Endodermal cell (in vitro differentiated cells): ENCODE measurements at regions not wholly inside any gene's neighbourhood (a gene's known extent, or its start where the extent isn't known, plus 50 kb on each side); places are given as distances from the start of the nearest gene placed in this dataset.

ENCODE experiments used
- DNase-seq: peaks from one replicate; pipeline ENCODE4 v3.0.0-alpha.2; 2017
- H3K27ac ChIP-seq: 2 replicates; pipeline ENCODE4 v1.5.1; 2013; ENCODE audit warnings: mild to moderate bottlenecking, low read depth, low read length, moderate library complexity
- H3K27me3 ChIP-seq: 2 replicates; pipeline ENCODE4 v1.6.1; 2013; ENCODE audit warnings: mild to moderate bottlenecking, low read length, moderate library complexity; ENCODE audit not compliant: insufficient read depth, control insufficient read depth, poor library complexity, severe bottlenecking
- H3K36me3 ChIP-seq: 2 replicates; pipeline ENCODE4 v1.7.0; 2013; ENCODE audit warnings: mild to moderate bottlenecking, low read length, moderate library complexity; ENCODE audit not compliant: control insufficient read depth, insufficient read depth
- H3K4me1 ChIP-seq: one replicate; pipeline ENCODE4 v1.7.0; 2013; ENCODE audit warnings: low read length; ENCODE audit not compliant: control insufficient read depth, insufficient read depth
- H3K4me3 ChIP-seq: 2 replicates; pipeline ENCODE4 v1.5.1; 2013; ENCODE audit warnings: mild to moderate bottlenecking, low read length, moderate library complexity
- H3K9ac ChIP-seq: 2 replicates; pipeline ENCODE4 v1.6.1; 2013; ENCODE audit warnings: mild to moderate bottlenecking, low read length, moderate library complexity; ENCODE audit not compliant: poor library complexity, severe bottlenecking; ENCODE audit errors: extremely low read depth
- H3K9me3 ChIP-seq: 2 replicates; pipeline ENCODE4 v1.6.1; 2013; ENCODE audit warnings: mild to moderate bottlenecking, low read length, moderate library complexity; ENCODE audit not compliant: control insufficient read depth
- H3K27ac Mint-ChIP-seq: 2 replicates; pipeline ENCODE4 v1.8.0; 2020; ENCODE audit warnings: mixed read lengths
- H3K27me3 Mint-ChIP-seq: 2 replicates; pipeline ENCODE4 v1.8.0; 2021; ENCODE audit warnings: mild to moderate bottlenecking, mixed read lengths; ENCODE audit not compliant: insufficient read depth
- H3K36me3 Mint-ChIP-seq: 2 replicates; pipeline ENCODE4 v1.8.0; 2020; ENCODE audit warnings: low read depth, mixed read lengths
- H3K4me1 Mint-ChIP-seq: 2 replicates; pipeline ENCODE4 v1.8.0; 2020; ENCODE audit warnings: mixed read lengths
- H3K4me3 Mint-ChIP-seq: 2 replicates; pipeline ENCODE4 v1.8.0; 2020; ENCODE audit warnings: mild to moderate bottlenecking, moderate library complexity, mixed read lengths
- H3K9me3 Mint-ChIP-seq: 2 replicates; pipeline ENCODE4 v1.8.0; 2020; ENCODE audit warnings: mild to moderate bottlenecking, mixed read lengths
- WGBS, 2 experiments: methylation state at CpG; one replicate each; pipeline versions ENCODE4 v1.1.5 to v1.1.7; 2013; ENCODE audit warnings: missing lambda C conversion rate in 2 of 2, mixed read lengths in 1 of 2; ENCODE audit not compliant: insufficient coverage in 1 of 2, insufficient read length in 1 of 2; 5-methylcytosine and 5-hydroxymethylcytosine counted together
- TF ChIP-seq, protein P1 (sequence below): fragments of 200-600 bp; sonication (generic); conservative IDR thresholded peaks from 2 replicates; pipeline ENCODE4 v1.5.0; 2021; ENCODE audit warnings: antibody characterized with exemption, mild to moderate bottlenecking

DNA sequence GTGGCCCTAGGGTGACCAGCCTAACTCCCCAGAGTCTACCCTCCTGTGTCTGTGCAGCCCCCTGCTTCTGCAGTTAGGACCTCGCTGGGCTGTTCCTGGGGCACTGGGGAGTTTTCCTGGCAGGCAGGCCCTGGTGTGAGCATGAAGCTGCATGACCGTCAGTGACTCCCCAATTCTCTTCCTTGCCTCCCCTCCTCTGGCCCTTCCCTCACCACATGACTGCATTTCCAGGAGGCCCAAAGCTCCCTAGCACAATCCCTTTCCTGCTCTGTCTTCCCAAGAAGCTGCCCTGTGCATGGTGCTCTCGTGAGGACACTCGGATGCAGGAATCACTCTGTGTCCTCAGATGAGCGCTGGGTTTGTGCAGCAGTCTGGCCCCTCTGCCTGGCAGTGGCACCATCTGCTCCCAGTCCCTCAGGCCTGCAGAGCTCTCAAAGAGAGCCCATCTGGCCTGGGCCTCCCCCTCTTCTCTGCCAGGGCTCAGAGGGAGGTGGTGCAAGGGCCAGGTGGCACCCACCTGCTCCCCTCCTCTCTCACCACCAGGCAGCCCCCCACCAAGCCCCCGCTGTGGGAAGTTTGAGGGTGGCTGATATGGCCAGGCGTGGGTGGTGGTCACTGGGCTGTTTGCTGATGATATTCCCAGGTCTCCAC, 125.6 kb upstream of the HS6ST1 start:
- no peak overlapping the region for H3K27ac Mint-ChIP-seq
- H3K4me1 Mint-ChIP-seq, result peaks cover 14% of the 10 kb centered on the region
- Histone ChIP-seq H3K4me3 (no peak overlapping the region), H3K9me3 (no peaks in the 10 kb centered on the region), H3K4me1 (peaks cover 4% of the 10 kb centered on the region), H3K36me3 (no peaks in the 10 kb centered on the region), H3K27me3 (no peaks in the 10 kb centered on the region), H3K9ac (no peak overlapping the region), H3K27ac (peak overlapping the region; percentile 53)
- 89 to 100% methylated on average over 3 to 7 of the region's 7 CpGs for WGBS, 2 experiments
- TF ChIP-seq, protein P1, sequence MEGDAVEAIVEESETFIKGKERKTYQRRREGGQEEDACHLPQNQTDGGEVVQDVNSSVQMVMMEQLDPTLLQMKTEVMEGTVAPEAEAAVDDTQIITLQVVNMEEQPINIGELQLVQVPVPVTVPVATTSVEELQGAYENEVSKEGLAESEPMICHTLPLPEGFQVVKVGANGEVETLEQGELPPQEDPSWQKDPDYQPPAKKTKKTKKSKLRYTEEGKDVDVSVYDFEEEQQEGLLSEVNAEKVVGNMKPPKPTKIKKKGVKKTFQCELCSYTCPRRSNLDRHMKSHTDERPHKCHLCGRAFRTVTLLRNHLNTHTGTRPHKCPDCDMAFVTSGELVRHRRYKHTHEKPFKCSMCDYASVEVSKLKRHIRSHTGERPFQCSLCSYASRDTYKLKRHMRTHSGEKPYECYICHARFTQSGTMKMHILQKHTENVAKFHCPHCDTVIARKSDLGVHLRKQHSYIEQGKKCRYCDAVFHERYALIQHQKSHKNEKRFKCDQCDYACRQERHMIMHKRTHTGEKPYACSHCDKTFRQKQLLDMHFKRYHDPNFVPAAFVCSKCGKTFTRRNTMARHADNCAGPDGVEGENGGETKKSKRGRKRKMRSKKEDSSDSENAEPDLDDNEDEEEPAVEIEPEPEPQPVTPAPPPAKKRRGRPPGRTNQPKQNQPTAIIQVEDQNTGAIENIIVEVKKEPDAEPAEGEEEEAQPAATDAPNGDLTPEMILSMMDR, result no peak
- peaks cover 2% of the 10 kb centered on the region for H3K27me3 Mint-ChIP-seq
- peak; percentile 34 for DNase-seq
- no peak overlapping the region for H3K4me3 Mint-ChIP-seq
- no peaks in the 10 kb centered on the region for H3K36me3 Mint-ChIP-seq
- no peaks in the 10 kb centered on the region for H3K9me3 Mint-ChIP-seq

DNA sequence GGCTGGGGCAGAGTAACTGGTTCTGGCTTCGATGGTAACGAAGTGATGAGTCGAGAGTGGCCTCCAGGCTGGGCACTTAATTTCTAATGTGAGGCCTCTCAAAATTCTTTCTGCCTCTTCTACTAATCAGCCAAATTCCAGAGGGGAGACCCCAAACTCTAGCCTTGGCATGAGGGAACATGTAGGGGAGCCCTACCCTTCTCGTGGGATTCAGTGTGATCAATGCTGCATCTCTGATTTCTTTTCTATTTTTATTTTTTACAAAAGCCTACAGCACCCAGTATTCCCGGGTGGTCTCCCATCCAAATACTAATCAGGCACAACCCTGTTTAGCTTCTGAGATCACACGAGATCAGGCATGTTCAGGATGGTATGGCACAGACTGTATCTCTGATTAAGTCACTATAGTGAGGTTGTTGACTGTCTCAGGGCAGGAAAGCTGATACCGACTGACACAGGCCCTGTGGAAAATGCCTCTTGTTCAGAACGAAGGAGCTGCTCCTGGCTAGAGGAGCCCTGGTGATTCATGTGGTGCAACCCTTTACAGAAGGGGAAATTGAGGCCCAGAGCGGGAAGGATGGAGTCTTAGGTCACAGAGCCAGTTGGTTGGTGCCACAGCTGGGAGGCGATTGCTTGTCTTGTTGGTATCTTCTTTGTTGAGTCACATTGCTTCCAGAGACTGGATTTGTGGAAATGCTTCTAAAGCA, 126.3 kb upstream of the HS6ST1 start:
- no peaks in the 10 kb centered on the region for H3K27me3 ChIP-seq
- H3K27ac Mint-ChIP-seq, result no peak overlapping the region
- TF ChIP-seq, protein P1, result no peak
- peak; percentile 24 for DNase-seq
- peaks cover 4% of the 10 kb centered on the region for H3K4me1 ChIP-seq
- H3K9ac ChIP-seq, result no peak overlapping the region
- peaks cover 14% of the 10 kb centered on the region for H3K4me1 Mint-ChIP-seq
- no peaks in the 10 kb centered on the region for H3K9me3 Mint-ChIP-seq
- H3K36me3 ChIP-seq, result no peaks in the 10 kb centered on the region
- WGBS, 2 experiments, result 88 to 90% methylated on average over 5 to 10 of the region's 10 CpGs
- no peak overlapping the region for H3K27ac ChIP-seq
- no peak overlapping the region for H3K4me3 ChIP-seq
- H3K36me3 Mint-ChIP-seq, result no peaks in the 10 kb centered on the region
- no peak overlapping the region for H3K4me3 Mint-ChIP-seq
- peaks cover 2% of the 10 kb centered on the region for H3K27me3 Mint-ChIP-seq
- no peaks in the 10 kb centered on the region for H3K9me3 ChIP-seq

DNA sequence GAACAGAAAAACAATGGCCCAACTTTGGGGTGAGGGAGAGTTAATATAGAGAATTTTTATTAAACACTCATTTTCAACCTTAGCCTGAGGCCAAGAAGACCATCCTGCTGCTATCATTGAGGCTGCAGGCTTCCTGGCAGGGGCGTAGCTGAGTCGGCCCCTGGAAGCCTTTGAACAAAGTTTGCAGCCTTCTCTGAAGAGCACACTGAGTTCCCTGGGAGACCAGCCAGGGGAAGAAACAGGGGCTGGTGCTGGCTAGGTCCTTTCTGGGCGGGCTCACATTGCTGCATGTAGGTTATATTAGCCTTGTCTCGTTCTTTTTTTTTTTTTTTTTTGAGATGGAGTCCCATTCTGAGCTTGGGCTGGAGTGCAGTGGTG, 126.8 kb upstream of the HS6ST1 start:
- Histone ChIP-seq H3K9ac (no peak overlapping the region), H3K36me3 (no peaks in the 10 kb centered on the region), H3K9me3 (no peaks in the 10 kb centered on the region), H3K4me1 (peaks cover 4% of the 10 kb centered on the region), H3K4me3 (no peak overlapping the region), H3K27ac (no peak overlapping the region), H3K27me3 (no peaks in the 10 kb centered on the region)
- no peak for DNase-seq
- WGBS, 2 experiments, result 71 to 82% methylated on average over 2 to 4 of the region's 4 CpGs
- Mint-ChIP-seq H3K36me3 (no peaks in the 10 kb centered on the region), H3K27ac (no peak overlapping the region), H3K4me1 (peaks cover 14% of the 10 kb centered on the region), H3K4me3 (no peak overlapping the region), H3K27me3 (peaks cover 2% of the 10 kb centered on the region), H3K9me3 (no peaks in the 10 kb centered on the region)
- TF ChIP-seq, protein P1, result no peak
